WI38 (cell line): ENCODE measurements at regions not wholly inside any gene's neighbourhood (a gene's known extent, or its start where the extent isn't known, plus 50 kb on each side); places are given as distances from the start of the nearest gene placed in this dataset.

ENCODE experiments used
- H3K4me3 ChIP-seq: 2 replicates; pipeline ENCODE4 v1.5.1; 2011; ENCODE audit warnings: low read depth, mild to moderate bottlenecking, control low read depth, low read length
- TF ChIP-seq, protein P1 (sequence below): IDR thresholded peaks from 2 replicates; pipeline ENCODE4 v1.5.1; 2012; ENCODE audit warnings: low read depth, mild to moderate bottlenecking, control low read depth, low read length

DNA sequence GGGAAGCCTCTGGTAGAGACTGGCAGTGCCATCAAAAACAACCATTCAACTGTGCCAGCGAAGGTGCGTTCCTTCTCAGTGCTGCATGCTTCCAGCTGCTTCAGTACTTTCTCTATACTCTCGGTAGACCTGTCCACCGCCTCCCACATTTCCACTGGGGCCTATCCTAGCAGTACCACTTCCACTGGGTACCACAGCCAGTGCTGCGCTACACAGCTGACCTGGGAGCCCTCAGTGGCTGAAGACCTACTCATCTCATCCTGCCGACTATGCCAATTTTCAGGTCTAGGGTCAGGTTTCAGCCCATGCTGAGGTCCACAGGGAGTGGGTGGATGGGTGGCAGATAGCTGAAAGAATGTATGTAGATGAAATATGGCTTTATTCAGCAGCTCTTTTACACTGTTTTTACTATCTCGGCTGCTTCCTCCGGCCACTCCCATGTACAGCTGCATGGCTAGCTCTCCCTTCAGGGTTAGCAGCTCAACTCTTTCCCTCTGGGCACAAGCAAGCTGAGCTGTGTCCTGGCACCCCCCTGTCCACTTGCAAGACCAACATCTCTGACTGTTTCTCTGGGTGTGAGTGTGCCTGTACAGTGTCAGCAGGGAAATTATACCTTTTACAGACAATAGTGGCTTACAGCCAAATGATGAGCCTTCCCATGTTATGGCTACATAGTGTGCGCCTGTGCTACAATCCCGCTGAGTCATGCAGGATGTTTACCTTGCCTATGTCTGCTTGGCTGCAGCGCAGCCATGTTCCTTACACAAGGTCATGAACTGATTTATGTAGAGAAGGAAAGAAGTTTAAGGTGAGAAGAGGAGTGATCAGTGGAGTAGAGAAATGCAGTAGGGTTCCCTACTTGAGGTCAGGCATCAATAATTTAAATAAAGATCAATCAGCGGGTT, 125.7 kb upstream of the DDHD1 start:
- TF ChIP-seq, protein P1, sequence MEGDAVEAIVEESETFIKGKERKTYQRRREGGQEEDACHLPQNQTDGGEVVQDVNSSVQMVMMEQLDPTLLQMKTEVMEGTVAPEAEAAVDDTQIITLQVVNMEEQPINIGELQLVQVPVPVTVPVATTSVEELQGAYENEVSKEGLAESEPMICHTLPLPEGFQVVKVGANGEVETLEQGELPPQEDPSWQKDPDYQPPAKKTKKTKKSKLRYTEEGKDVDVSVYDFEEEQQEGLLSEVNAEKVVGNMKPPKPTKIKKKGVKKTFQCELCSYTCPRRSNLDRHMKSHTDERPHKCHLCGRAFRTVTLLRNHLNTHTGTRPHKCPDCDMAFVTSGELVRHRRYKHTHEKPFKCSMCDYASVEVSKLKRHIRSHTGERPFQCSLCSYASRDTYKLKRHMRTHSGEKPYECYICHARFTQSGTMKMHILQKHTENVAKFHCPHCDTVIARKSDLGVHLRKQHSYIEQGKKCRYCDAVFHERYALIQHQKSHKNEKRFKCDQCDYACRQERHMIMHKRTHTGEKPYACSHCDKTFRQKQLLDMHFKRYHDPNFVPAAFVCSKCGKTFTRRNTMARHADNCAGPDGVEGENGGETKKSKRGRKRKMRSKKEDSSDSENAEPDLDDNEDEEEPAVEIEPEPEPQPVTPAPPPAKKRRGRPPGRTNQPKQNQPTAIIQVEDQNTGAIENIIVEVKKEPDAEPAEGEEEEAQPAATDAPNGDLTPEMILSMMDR: no peak

DNA sequence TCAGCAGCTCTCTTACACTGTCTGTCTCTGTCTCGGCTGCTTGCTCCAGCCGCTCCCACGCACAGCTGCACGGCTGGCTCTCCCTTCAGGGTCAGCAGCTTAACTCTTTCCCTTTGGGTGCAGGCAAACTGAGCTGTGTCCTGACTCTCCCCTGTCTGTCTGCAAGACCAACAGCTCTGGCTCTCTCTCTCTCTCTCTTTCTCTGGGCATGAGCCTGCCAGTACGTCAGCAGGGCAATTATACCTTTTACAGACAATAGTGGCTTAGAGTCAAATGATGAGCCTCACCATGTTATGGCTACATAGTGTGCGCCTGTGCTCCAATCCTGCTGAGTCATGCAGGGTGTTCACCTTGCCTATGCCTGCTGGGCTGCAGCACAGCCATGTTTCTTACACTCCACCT, 120.5 kb upstream of the DDHD1 start:
- H3K4me3 ChIP-seq: no peak overlapping the region
- TF ChIP-seq, protein P1: no peak

More for the DNA sequence above, 125.7 kb upstream of the DDHD1 start:
- H3K4me3 ChIP-seq: no peak overlapping the region

DNA sequence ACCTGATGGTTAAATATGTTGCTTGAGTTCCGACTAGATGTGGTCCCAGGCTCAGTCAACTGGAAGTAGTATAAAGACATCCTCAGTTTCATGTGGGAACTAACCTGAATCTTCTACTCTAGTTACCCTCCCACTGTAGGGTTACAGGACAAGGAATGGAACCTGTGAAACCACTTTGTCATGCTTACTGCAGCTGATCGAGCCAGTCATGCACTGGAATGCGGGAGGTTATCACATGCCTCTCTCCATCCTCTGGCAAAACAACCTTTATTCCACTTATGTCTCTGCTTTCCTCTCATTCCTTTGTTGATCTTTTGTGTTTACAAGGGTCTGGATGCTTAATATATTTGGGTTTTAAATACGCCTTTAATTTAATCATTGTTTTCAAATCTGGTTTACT, 111.9 kb upstream of the DDHD1 start:
- no peak overlapping the region for H3K4me3 ChIP-seq
- TF ChIP-seq, protein P1: no peak

DNA sequence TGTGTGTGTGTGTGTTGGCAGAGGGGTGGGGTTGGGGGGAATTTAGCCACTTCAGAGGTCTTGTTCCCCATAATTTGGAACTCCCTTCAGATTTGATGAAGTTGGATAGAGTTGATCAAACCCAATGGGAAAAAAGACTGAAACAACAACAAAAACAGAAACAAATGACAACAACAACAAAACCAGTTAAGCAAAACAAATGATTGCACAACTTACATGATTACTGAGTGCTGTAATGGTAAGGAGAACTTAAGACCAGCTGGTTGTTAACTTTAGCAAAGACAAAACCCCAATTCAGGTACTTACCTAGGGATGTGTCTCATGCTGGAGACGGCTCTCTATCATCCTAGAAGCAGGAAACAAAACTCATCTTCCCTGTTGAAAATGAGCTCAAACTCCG, 107.8 kb upstream of the DDHD1 start:
- H3K4me3 ChIP-seq: no peak overlapping the region
- TF ChIP-seq, protein P1: no peak

DNA sequence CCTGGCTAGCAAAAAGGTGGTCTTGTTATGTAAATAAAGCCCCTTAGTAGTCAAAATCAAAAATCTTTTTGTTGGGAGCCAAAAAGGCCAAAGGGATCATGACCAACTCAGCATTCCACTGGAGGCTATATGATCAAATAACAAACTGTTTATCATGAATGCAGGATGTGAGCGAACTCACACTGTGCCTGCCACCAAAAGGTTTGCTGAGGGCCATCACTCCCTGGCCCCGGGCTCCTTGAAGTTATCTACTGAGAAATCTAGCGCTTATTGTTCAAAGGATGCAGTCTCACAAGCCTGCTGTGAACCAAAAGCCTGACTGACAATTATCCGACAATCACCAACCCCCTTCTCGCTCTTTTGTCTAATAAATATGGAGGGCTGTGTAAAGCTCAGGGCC, 107.2 kb upstream of the DDHD1 start:
- no peak overlapping the region for H3K4me3 ChIP-seq
- TF ChIP-seq, protein P1: no peak

DNA sequence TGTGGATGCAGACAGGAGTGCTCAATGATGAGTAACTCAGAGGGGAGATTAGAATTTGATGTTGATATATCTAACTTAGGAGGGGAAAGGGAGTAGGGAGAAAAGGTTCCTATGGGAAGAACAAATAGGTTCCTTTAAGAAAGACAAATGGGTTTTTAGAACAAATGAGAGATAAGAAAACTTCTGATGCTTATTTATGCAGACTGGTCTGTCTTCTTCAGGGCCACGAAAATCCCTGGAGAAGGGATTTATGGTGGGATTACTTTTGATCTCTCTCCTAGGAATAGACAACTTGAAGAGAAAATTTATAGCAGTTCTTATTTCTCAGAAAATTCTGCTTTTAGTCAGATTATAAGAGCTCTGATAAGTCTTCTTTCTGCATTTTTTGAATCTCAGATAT, 99.0 kb upstream of the DDHD1 start:
- H3K4me3 ChIP-seq: no peak overlapping the region
- TF ChIP-seq, protein P1: no peak

DNA sequence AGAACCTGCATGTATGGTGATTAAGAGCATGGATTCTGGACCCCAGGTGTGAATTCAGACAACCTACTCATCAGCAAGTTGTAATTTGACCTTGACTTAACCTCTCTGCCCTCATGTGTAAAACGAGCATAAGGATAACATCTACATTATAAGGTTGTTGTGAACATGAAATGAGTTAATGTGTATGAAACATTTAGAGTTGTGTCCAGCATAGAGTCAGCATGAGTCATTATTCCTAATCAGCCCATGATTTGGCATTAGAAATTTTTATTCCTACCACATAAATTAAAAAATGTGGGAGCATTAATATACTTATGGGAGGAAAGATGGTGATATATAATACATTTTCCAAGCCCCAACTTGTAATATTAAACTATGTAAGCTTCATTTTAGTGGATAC, 95.9 kb upstream of the DDHD1 start:
- TF ChIP-seq, protein P1: no peak
- no peak overlapping the region for H3K4me3 ChIP-seq
